Activated CD8-positive, alpha-beta memory T cell treated with anti-CD3 and anti-CD28 coated beads, Interleukin-2, amount 10 ng/mL, durations not matched to agents 7 days and 5 days (primary cell): ENCODE measurements at regions not wholly inside any gene's neighbourhood (a gene's known extent, or its start where the extent isn't known, plus 50 kb on each side); places are given as distances from the start of the nearest gene placed in this dataset.

ENCODE experiments used
- ATAC-seq: fragments of 150-1000 bp; cut with Tn5 transposase; one replicate; pipeline ENCODE4 v1.10.0; 2021; ENCODE audit warnings: moderate library complexity
- CTCF ChIA-PET: fragments of 350-600 bp; sonication (Branson Sonifier 250); formaldehyde crosslinking; loops from one replicate; lab custom pipeline; 2021; ENCODE audit warnings: antibody characterized with exemption; lab: Charles Lee
- DNase-seq: peaks from one replicate; pipeline ENCODE4 v3.0.0-alpha.2; 2020
- H3K27ac Mint-ChIP-seq: one replicate; pipeline ENCODE4 v1.8.0; 2021; ENCODE audit warnings: mild to moderate bottlenecking, mixed read lengths
- H3K27me3 Mint-ChIP-seq: one replicate; pipeline ENCODE4 v1.8.0; 2021; ENCODE audit warnings: mixed read lengths
- H3K36me3 Mint-ChIP-seq: one replicate; pipeline ENCODE4 v1.8.0; 2021; ENCODE audit warnings: mild to moderate bottlenecking, mixed read lengths
- H3K4me1 Mint-ChIP-seq: one replicate; pipeline ENCODE4 v1.8.0; 2021; ENCODE audit warnings: mixed read lengths
- H3K4me3 Mint-ChIP-seq: one replicate; pipeline ENCODE4 v1.8.0; 2021; ENCODE audit warnings: mild to moderate bottlenecking, moderate library complexity, mixed read lengths
- H3K9me3 Mint-ChIP-seq: one replicate; pipeline ENCODE4 v1.8.0; 2022; ENCODE audit warnings: low read depth, mixed read lengths

GRCh38 chr4:11116940-11117339 lies 311.8 kb downstream of the HS3ST1 start:
- Mint-ChIP-seq H3K4me3 (no peak overlapping the region), H3K27me3 (no peaks in the 10 kb centered on the region), H3K9me3 (peaks cover 2% of the 10 kb centered on the region), H3K4me1 (no peaks in the 10 kb centered on the region), H3K36me3 (no peaks in the 10 kb centered on the region), H3K27ac (no peak overlapping the region)
- ATAC-seq, result no peak
- CTCF ChIA-PET, result no interaction called here
- DNase-seq, result no peak

- DNase-seq (no peak), ATAC-seq (no peak)
- Mint-ChIP-seq H3K9me3 (peaks cover 2% of the 10 kb centered on the region), H3K4me1 (no peaks in the 10 kb centered on the region), H3K4me3 (no peak overlapping the region), H3K27me3 (no peaks in the 10 kb centered on the region), H3K36me3 (no peaks in the 10 kb centered on the region), H3K27ac (no peak overlapping the region)
- CTCF ChIA-PET, result no interaction called here
Observed at GRCh38 chr4:11111876-11112275, 316.8 kb downstream of the HS3ST1 start.

GRCh38 chr4:11111370-11111769 lies 317.3 kb downstream of the HS3ST1 start:
- no peaks in the 10 kb centered on the region for H3K36me3 Mint-ChIP-seq
- H3K27ac Mint-ChIP-seq, result no peak overlapping the region
- DNase-seq (no peak), ATAC-seq (no peak)
- H3K9me3 Mint-ChIP-seq, result peaks cover 2% of the 10 kb centered on the region
- no peaks in the 10 kb centered on the region for H3K4me1 Mint-ChIP-seq
- no peak overlapping the region for H3K4me3 Mint-ChIP-seq
- CTCF ChIA-PET, result no interaction called here
- H3K27me3 Mint-ChIP-seq, result no peaks in the 10 kb centered on the region

GRCh38 chr4:11106759-11107158 lies 321.9 kb downstream of the HS3ST1 start:
- Mint-ChIP-seq H3K36me3 (no peaks in the 10 kb centered on the region), H3K9me3 (no peaks in the 10 kb centered on the region), H3K4me3 (no peak overlapping the region), H3K4me1 (no peaks in the 10 kb centered on the region), H3K27ac (no peak overlapping the region), H3K27me3 (no peaks in the 10 kb centered on the region)
- no peak for DNase-seq
- ATAC-seq, result no peak
- CTCF ChIA-PET, result no interaction called here

- H3K27me3 Mint-ChIP-seq, result no peaks in the 10 kb centered on the region
- no peak for ATAC-seq
- CTCF ChIA-PET, result no interaction called here
- H3K36me3 Mint-ChIP-seq, result no peaks in the 10 kb centered on the region
- no peak overlapping the region for H3K4me3 Mint-ChIP-seq
- no peaks in the 10 kb centered on the region for H3K9me3 Mint-ChIP-seq
- DNase-seq, result no peak
- no peak overlapping the region for H3K27ac Mint-ChIP-seq
- no peaks in the 10 kb centered on the region for H3K4me1 Mint-ChIP-seq
Observed at GRCh38 chr4:11106190-11106589, 322.5 kb downstream of the HS3ST1 start.

- CTCF ChIA-PET, result no interaction called here
- ATAC-seq (no peak), DNase-seq (no peak)
- no peak overlapping the region for H3K4me3 Mint-ChIP-seq
- H3K27me3 Mint-ChIP-seq, result no peaks in the 10 kb centered on the region
- H3K4me1 Mint-ChIP-seq, result no peaks in the 10 kb centered on the region
- H3K36me3 Mint-ChIP-seq, result no peaks in the 10 kb centered on the region
- H3K9me3 Mint-ChIP-seq, result no peaks in the 10 kb centered on the region
- no peak overlapping the region for H3K27ac Mint-ChIP-seq
Observed at GRCh38 chr4:11105715-11106114, 323.0 kb downstream of the HS3ST1 start.

GRCh38 chr4:11098461-11098860 lies 330.2 kb downstream of the HS3ST1 start:
- H3K9me3 Mint-ChIP-seq, result no peaks in the 10 kb centered on the region
- H3K36me3 Mint-ChIP-seq, result no peaks in the 10 kb centered on the region
- H3K4me1 Mint-ChIP-seq, result no peaks in the 10 kb centered on the region
- no peak overlapping the region for H3K27ac Mint-ChIP-seq
- no peaks in the 10 kb centered on the region for H3K27me3 Mint-ChIP-seq
- H3K4me3 Mint-ChIP-seq, result no peak overlapping the region
- DNase-seq (no peak), ATAC-seq (no peak)
- CTCF ChIA-PET, result no interaction called here

- Mint-ChIP-seq H3K27ac (no peak overlapping the region), H3K27me3 (no peaks in the 10 kb centered on the region), H3K9me3 (no peaks in the 10 kb centered on the region), H3K4me3 (no peak overlapping the region), H3K36me3 (no peaks in the 10 kb centered on the region), H3K4me1 (no peaks in the 10 kb centered on the region)
- CTCF ChIA-PET, result no interaction called here
- ATAC-seq, result no peak
- no peak for DNase-seq
Observed at GRCh38 chr4:11097725-11098124, 331.0 kb downstream of the HS3ST1 start.

- no peaks in the 10 kb centered on the region for H3K4me1 Mint-ChIP-seq
- CTCF ChIA-PET, result no interaction called here
- H3K9me3 Mint-ChIP-seq, result peaks cover 1% of the 10 kb centered on the region
- no peaks in the 10 kb centered on the region for H3K36me3 Mint-ChIP-seq
- no peak overlapping the region for H3K4me3 Mint-ChIP-seq
- DNase-seq (no peak), ATAC-seq (no peak)
- H3K27ac Mint-ChIP-seq, result no peak overlapping the region
- H3K27me3 Mint-ChIP-seq, result no peaks in the 10 kb centered on the region
Observed at GRCh38 chr4:11081006-11081405, 347.7 kb downstream of the HS3ST1 start.

GRCh38 chr4:11079171-11079570 lies 349.5 kb downstream of the HS3ST1 start:
- Mint-ChIP-seq H3K4me1 (no peaks in the 10 kb centered on the region), H3K36me3 (no peaks in the 10 kb centered on the region), H3K4me3 (no peak overlapping the region), H3K27me3 (no peaks in the 10 kb centered on the region), H3K9me3 (peaks cover 1% of the 10 kb centered on the region), H3K27ac (no peak overlapping the region)
- ATAC-seq (no peak), DNase-seq (no peak)
- CTCF ChIA-PET, result no interaction called here

GRCh38 chr4:11074581-11075241 lies 354.0 kb downstream of the HS3ST1 start:
- peaks cover 1% of the 10 kb centered on the region for H3K9me3 Mint-ChIP-seq
- H3K36me3 Mint-ChIP-seq, result no peaks in the 10 kb centered on the region
- CTCF ChIA-PET, result no interaction called here
- H3K27me3 Mint-ChIP-seq, result no peaks in the 10 kb centered on the region
- no peak overlapping the region for H3K4me3 Mint-ChIP-seq
- no peaks in the 10 kb centered on the region for H3K4me1 Mint-ChIP-seq
- no peak overlapping the region for H3K27ac Mint-ChIP-seq
- no peak for DNase-seq
- ATAC-seq, result no peak

GRCh38 chr4:11073621-11074051 lies 355.1 kb downstream of the HS3ST1 start:
- ATAC-seq (no peak), DNase-seq (no peak)
- no peaks in the 10 kb centered on the region for H3K27me3 Mint-ChIP-seq
- H3K27ac Mint-ChIP-seq, result no peak overlapping the region
- no peak overlapping the region for H3K4me3 Mint-ChIP-seq
- no peaks in the 10 kb centered on the region for H3K4me1 Mint-ChIP-seq
- H3K9me3 Mint-ChIP-seq, result peaks cover 1% of the 10 kb centered on the region
- H3K36me3 Mint-ChIP-seq, result no peaks in the 10 kb centered on the region
- CTCF ChIA-PET, result no interaction called here

- no peak for DNase-seq
- Mint-ChIP-seq H3K27ac (no peak overlapping the region), H3K27me3 (no peaks in the 10 kb centered on the region), H3K36me3 (no peaks in the 10 kb centered on the region), H3K4me3 (no peak overlapping the region), H3K9me3 (peaks cover 1% of the 10 kb centered on the region), H3K4me1 (no peaks in the 10 kb centered on the region)
- CTCF ChIA-PET, result no interaction called here
- ATAC-seq, result no peak
Observed at GRCh38 chr4:11072999-11073398, 355.7 kb downstream of the HS3ST1 start.

- no peaks in the 10 kb centered on the region for H3K36me3 Mint-ChIP-seq
- no peaks in the 10 kb centered on the region for H3K4me1 Mint-ChIP-seq
- CTCF ChIA-PET, result no interaction called here
- no peak overlapping the region for H3K4me3 Mint-ChIP-seq
- H3K9me3 Mint-ChIP-seq, result peaks cover 1% of the 10 kb centered on the region
- H3K27ac Mint-ChIP-seq, result no peak overlapping the region
- no peak for DNase-seq
- no peak for ATAC-seq
- no peaks in the 10 kb centered on the region for H3K27me3 Mint-ChIP-seq
Observed at GRCh38 chr4:11072463-11072862, 356.2 kb downstream of the HS3ST1 start.

GRCh38 chr4:11070813-11071212 lies 357.9 kb downstream of the HS3ST1 start:
- no peaks in the 10 kb centered on the region for H3K9me3 Mint-ChIP-seq
- DNase-seq (no peak), ATAC-seq (no peak)
- no peak overlapping the region for H3K27ac Mint-ChIP-seq
- H3K27me3 Mint-ChIP-seq, result no peaks in the 10 kb centered on the region
- H3K36me3 Mint-ChIP-seq, result no peaks in the 10 kb centered on the region
- H3K4me1 Mint-ChIP-seq, result no peaks in the 10 kb centered on the region
- CTCF ChIA-PET, result no interaction called here
- H3K4me3 Mint-ChIP-seq, result no peak overlapping the region
